Fibroblast of mammary gland (primary cell): ENCODE measurements at regions not wholly inside any gene's neighbourhood (a gene's known extent, or its start where the extent isn't known, plus 50 kb on each side); places are given as distances from the start of the nearest gene placed in this dataset.

ENCODE experiments used
- DNase-seq: peaks from one replicate; pipeline ENCODE4 v3.0.0-alpha.2; 2010; ENCODE audit warnings: low read depth
- H3K4me3 ChIP-seq: 2 replicates; pipeline ENCODE4 v1.5.1; 2011; ENCODE audit warnings: low read depth, mild to moderate bottlenecking, low read length, moderate library complexity; ENCODE audit not compliant: control insufficient read depth
- TF ChIP-seq, protein P1 (sequence below): conservative IDR thresholded peaks from 2 replicates; pipeline ENCODE4 v1.5.1; 2011; ENCODE audit warnings: low read depth, low read length, inconsistent platforms; ENCODE audit not compliant: control insufficient read depth, insufficient read depth

GRCh38 chr1:177511036-177511435 is 340.3 kb downstream of the BRINP2 start:
- DNase-seq = peak; percentile 59
- no peak overlapping the region for H3K4me3 ChIP-seq
- TF ChIP-seq, protein P1, sequence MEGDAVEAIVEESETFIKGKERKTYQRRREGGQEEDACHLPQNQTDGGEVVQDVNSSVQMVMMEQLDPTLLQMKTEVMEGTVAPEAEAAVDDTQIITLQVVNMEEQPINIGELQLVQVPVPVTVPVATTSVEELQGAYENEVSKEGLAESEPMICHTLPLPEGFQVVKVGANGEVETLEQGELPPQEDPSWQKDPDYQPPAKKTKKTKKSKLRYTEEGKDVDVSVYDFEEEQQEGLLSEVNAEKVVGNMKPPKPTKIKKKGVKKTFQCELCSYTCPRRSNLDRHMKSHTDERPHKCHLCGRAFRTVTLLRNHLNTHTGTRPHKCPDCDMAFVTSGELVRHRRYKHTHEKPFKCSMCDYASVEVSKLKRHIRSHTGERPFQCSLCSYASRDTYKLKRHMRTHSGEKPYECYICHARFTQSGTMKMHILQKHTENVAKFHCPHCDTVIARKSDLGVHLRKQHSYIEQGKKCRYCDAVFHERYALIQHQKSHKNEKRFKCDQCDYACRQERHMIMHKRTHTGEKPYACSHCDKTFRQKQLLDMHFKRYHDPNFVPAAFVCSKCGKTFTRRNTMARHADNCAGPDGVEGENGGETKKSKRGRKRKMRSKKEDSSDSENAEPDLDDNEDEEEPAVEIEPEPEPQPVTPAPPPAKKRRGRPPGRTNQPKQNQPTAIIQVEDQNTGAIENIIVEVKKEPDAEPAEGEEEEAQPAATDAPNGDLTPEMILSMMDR = no peak

GRCh38 chr1:177505905-177506590 is 335.3 kb downstream of the BRINP2 start:
- TF ChIP-seq, protein P1 = no peak
- H3K4me3 ChIP-seq = no peak overlapping the region
- peak; percentile 70 for DNase-seq

DNA sequence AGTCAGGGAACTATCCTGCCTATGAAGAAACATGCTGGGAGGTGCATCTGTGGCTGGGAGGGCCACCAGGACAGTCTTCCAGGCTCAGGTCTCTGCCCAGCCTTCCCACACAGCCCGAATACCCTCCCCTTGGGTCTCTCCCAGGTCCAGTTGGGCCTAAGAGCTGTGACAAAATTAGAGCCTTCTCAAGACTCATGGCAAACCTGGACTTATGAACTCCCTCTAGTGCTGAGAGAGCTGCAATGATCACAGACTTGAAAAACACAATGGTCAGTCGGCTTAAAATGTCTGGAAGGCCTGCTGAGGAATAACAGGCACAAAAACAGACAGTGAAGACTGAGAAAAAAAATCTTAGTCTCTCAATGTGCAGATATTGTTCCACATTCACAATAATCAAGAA is 325.1 kb downstream of the BRINP2 start:
- DNase-seq = peak; percentile 30
- TF ChIP-seq, protein P1 = peak; percentile 31

GRCh38 chr1:177490786-177491185 is 320.0 kb downstream of the BRINP2 start:
- H3K4me3 ChIP-seq = no peak overlapping the region
- DNase-seq = no peak
- TF ChIP-seq, protein P1 = no peak

More for the DNA sequence above, 325.1 kb downstream of the BRINP2 start:
- H3K4me3 ChIP-seq = no peak overlapping the region

- DNase-seq = no peak
- TF ChIP-seq, protein P1 = no peak
- no peak overlapping the region for H3K4me3 ChIP-seq
Observed at GRCh38 chr1:177490036-177490639, 319.4 kb downstream of the BRINP2 start.

DNA sequence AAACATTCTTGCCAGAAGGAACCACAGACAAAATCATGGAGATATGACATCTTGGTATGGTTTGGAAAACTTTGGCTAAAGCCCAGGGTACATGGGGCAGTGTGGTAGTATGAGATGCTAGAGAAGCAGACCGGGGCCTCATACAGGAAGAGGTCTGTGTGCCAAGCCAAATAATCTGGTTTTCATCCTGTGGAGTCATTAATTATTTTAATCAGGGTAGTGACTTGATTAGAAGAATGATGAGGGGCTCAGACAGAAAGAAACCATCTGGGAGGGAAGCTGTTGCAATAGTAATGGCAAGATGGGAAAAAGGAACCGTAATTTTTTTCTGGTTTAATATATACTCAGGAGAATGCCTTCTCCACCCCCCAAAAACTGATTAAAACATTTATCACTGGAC is 318.0 kb downstream of the BRINP2 start:
- no peak overlapping the region for H3K4me3 ChIP-seq
- TF ChIP-seq, protein P1 = no peak
- peak; percentile 24 for DNase-seq
